ENCODE measurements at regions not wholly inside any gene's neighbourhood (a gene's known extent, or its start where the extent isn't known, plus 50 kb on each side); places are given as distances from the start of the nearest gene placed in this dataset.

- H3K36me3 Mint-ChIP-seq, result no peaks in the 10 kb centered on the region
- no peak for DNase-seq (ENCODE audit: low spot score in 2 of 2)
- no peak overlapping the region for H3K27ac Mint-ChIP-seq
- no peak for ATAC-seq
- H3K9me3 Mint-ChIP-seq, result no peaks in the 10 kb centered on the region
These were observed 60.6 kb upstream of the RREB1 start for GRCh38 chr6:7047128-7047527.

- no peak for DNase-seq (ENCODE audit: low spot score in 2 of 2)
- Mint-ChIP-seq H3K36me3 (no peaks in the 10 kb centered on the region), H3K9me3 (no peaks in the 10 kb centered on the region), H3K27ac (no peak overlapping the region)
- no peak for ATAC-seq
These were observed 59.8 kb upstream of the RREB1 start for GRCh38 chr6:7047966-7048365.

GRCh38 chr6:7048894-7049293 lies 58.9 kb upstream of the RREB1 start:
- H3K36me3 Mint-ChIP-seq, result no peaks in the 10 kb centered on the region

GRCh38 chr6:7050004-7050403 lies 57.8 kb upstream of the RREB1 start:
- Mint-ChIP-seq H3K36me3 (no peaks in the 10 kb centered on the region), H3K27ac (no peak overlapping the region), H3K9me3 (no peaks in the 10 kb centered on the region)
- no peak for DNase-seq (ENCODE audit: low spot score in 2 of 2)
- ATAC-seq, result no peak

More at GRCh38 chr6:7048894-7049293, 58.9 kb upstream of the RREB1 start:
- ATAC-seq (no peak), DNase-seq (ENCODE audit: low spot score in 2 of 2) (no peak)
- H3K27ac Mint-ChIP-seq, result no peak overlapping the region
- no peaks in the 10 kb centered on the region for H3K9me3 Mint-ChIP-seq

- DNase-seq (ENCODE audit: low spot score in 2 of 2) (peak in 1 of 2 donors; percentile 40), ATAC-seq (peak; percentile 71)
- Mint-ChIP-seq H3K27ac (no peak overlapping the region), H3K36me3 (no peaks in the 10 kb centered on the region), H3K9me3 (no peaks in the 10 kb centered on the region)
These were observed 56.6 kb upstream of the RREB1 start for GRCh38 chr6:7050872-7051779.

- Mint-ChIP-seq H3K36me3 (no peaks in the 10 kb centered on the region), H3K27ac (no peak overlapping the region), H3K9me3 (no peaks in the 10 kb centered on the region)
- DNase-seq (ENCODE audit: low spot score in 2 of 2) (peak in 1 of 2 donors; percentile 42), ATAC-seq (peak; percentile 78 to 81)
These were observed 55.9 kb upstream of the RREB1 start for GRCh38 chr6:7051780-7052442.

- Mint-ChIP-seq H3K9me3 (no peaks in the 10 kb centered on the region), H3K27ac (no peak overlapping the region), H3K36me3 (no peaks in the 10 kb centered on the region)
- ATAC-seq (peak in 1 of 2 donors; percentile 11), DNase-seq (ENCODE audit: low spot score in 2 of 2) (no peak)
These were observed 55.2 kb upstream of the RREB1 start for GRCh38 chr6:7052443-7053011.

GRCh38 chr6:7053125-7053774 lies 54.5 kb upstream of the RREB1 start:
- H3K9me3 Mint-ChIP-seq, result no peaks in the 10 kb centered on the region
- ATAC-seq (no peak), DNase-seq (ENCODE audit: low spot score in 2 of 2) (no peak)
- H3K36me3 Mint-ChIP-seq, result no peaks in the 10 kb centered on the region
- H3K27ac Mint-ChIP-seq, result no peak overlapping the region
